GM12892 (cell line): ENCODE measurements at regions not wholly inside any gene's neighbourhood (a gene's known extent, or its start where the extent isn't known, plus 50 kb on each side); places are given as distances from the start of the nearest gene placed in this dataset.

ENCODE experiments used
- POLR2A ChIP-seq: IDR thresholded peaks from 2 replicates; pipeline ENCODE4 v1.6.1; 2011; ENCODE audit warnings: low read depth, low read length, control low read depth
- POLR2AphosphoS5 ChIP-seq: IDR thresholded peaks from 2 replicates; pipeline ENCODE4 v1.6.1; 2011; ENCODE audit warnings: low read depth, low read length, control low read depth
- TAF1 ChIP-seq: IDR thresholded peaks from 2 replicates; pipeline ENCODE4 v1.6.1; 2011; ENCODE audit warnings: low read depth, mild to moderate bottlenecking, control low read depth, low read length, borderline replicate concordance

DNA sequence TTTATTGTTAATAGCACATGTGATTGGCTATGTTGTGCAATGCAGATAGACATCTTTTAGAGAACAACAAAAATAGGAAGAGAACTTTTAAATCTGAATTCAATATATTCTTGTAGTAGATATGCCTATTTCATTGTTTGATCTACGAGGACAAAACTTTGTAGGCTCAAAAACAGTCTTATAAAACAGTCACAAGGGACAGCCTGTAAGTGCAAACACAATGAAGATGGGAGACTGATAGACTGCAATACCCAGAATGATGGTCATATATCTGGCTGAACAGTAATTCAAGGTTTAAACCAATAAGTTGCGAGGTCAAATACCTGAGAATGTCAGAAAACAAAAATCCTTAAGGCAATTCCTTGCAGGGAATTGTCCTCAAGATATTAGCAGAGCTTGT lies 1342.9 kb upstream of the ADGRB3 start:
- no peak for TF ChIP-seq POLR2A
- TF ChIP-seq POLR2AphosphoS5, result no peak
- no peak for TF ChIP-seq TAF1
